Gastroesophageal sphincter (tissue), 4 donors: ENCODE measurements at regions not wholly inside any gene's neighbourhood (a gene's known extent, or its start where the extent isn't known, plus 50 kb on each side); places are given as distances from the start of the nearest gene placed in this dataset.

Experiments used
- ATAC-seq: fragments of 150-250 bp; one replicate; pipeline ENCODE4 v1.9.1; 2016; ENCODE audit warnings: mild to moderate bottlenecking, moderate library complexity
- H3K27ac ChIP-seq, 4 donors: fragments of 200-600 bp; sonication (generic) in 3 of 4; 1 replicate in 3 of 4; 2 replicates in 1 of 4; pipeline ENCODE4 v1.5.1; 2016 to 2019
- H3K27me3 ChIP-seq: fragments of 200-600 bp; sonication (generic); one replicate; pipeline ENCODE4 v1.5.1; 2019
- H3K36me3 ChIP-seq, 2 donors: fragments of 200-600 bp; sonication (generic); one replicate each; pipeline ENCODE4 v1.5.1; 2019; ENCODE audit warnings: control low read depth in 1 of 2
- H3K4me1 ChIP-seq, 3 donors: fragments of 200-600 bp; sonication (generic); 1 replicate in 2 of 3; 2 replicates in 1 of 3; pipeline ENCODE4 v1.5.1; 2016 to 2019; ENCODE audit warnings: control low read depth in 2 of 3
- H3K4me3 ChIP-seq, 2 donors: fragments of 200-600 bp; sonication (generic); one replicate each; pipeline ENCODE4 v1.5.1; 2019; ENCODE audit warnings: mild to moderate bottlenecking in 1 of 2, moderate library complexity in 1 of 2
- H3K9me3 ChIP-seq, 3 donors: fragments of 200-600 bp; sonication (generic); one replicate each; pipeline ENCODE4 v1.5.1; 2017 to 2019; ENCODE audit warnings: control low read depth in 2 of 3
- CTCF ChIP-seq, 4 experiments: fragments of 200-600 bp in 2 of 4; fragments of 450-650 bp in 2 of 4; sonication (generic) in 1 of 4; IDR thresholded peaks; one replicate each; pipeline ENCODE4 v1.5.1; 2017 to 2019; ENCODE audit warnings: antibody characterized with exemption in 4 of 4, mild to moderate bottlenecking in 2 of 4, moderate library complexity in 2 of 4
- EP300 ChIP-seq: sonication (generic); formaldehyde crosslinking; IDR thresholded peaks from one replicate; pipeline ENCODE4 v1.6.1; 2017; ENCODE audit warnings: antibody characterized with exemption, mild to moderate bottlenecking
- POLR2A ChIP-seq, 2 donors: fragments of 450-650 bp; IDR thresholded peaks; one replicate each; pipeline ENCODE4 v1.6.1; 2017; ENCODE audit warnings: antibody characterized with exemption in 2 of 2, mild to moderate bottlenecking in 2 of 2, moderate library complexity in 1 of 2
- POLR2AphosphoS5 ChIP-seq: sonication (generic); formaldehyde crosslinking; IDR thresholded peaks from one replicate; pipeline ENCODE4 v1.6.1; 2017; ENCODE audit warnings: antibody characterized with exemption
- WGBS, 2 donors: methylation state at CpG; one replicate each; pipeline ENCODE4 v1.1.5; 2018; ENCODE audit warnings: low coverage in 1 of 2; 5-methylcytosine and 5-hydroxymethylcytosine counted together

GRCh38 chr9:27765266-27766072 is 192.2 kb upstream of the C9orf72 start:
- H3K9me3 ChIP-seq: no peaks in the 10 kb centered on the region
- no peaks in the 10 kb centered on the region for H3K4me1 ChIP-seq
- WGBS, 2 donors: 40 to 50% methylated on average over 1 of the region's 1 CpG
- no peak for ATAC-seq
- H3K4me3 ChIP-seq: no peak overlapping the region
- no peak overlapping the region for H3K27ac ChIP-seq
- no peaks in the 10 kb centered on the region for H3K27me3 ChIP-seq
- TF ChIP-seq EP300: no peak
- no peaks in the 10 kb centered on the region for H3K36me3 ChIP-seq

GRCh38 chr9:27766073-27766835 is 193.0 kb upstream of the C9orf72 start:
- Histone ChIP-seq H3K27ac (no peak overlapping the region), H3K9me3 (no peaks in the 10 kb centered on the region), H3K36me3 (no peaks in the 10 kb centered on the region), H3K4me3 (no peak overlapping the region), H3K4me1 (no peaks in the 10 kb centered on the region), H3K27me3 (no peaks in the 10 kb centered on the region)
- ATAC-seq: no peak
- WGBS, 2 donors: 37 to 75% methylated on average over 2 to 3 of the region's 3 CpGs
- TF ChIP-seq POLR2A (IDR thresholded peaks at IDR 0.05) (no peak), CTCF (IDR thresholded peaks at IDR 0.05) (no peak)

- WGBS, 2 donors: 73 to 79% methylated on average over 3 of the region's 3 CpGs
- Histone ChIP-seq H3K4me3 (no peak overlapping the region), H3K27me3 (no peaks in the 10 kb centered on the region), H3K27ac (no peak overlapping the region), H3K4me1 (no peaks in the 10 kb centered on the region), H3K9me3 (no peaks in the 10 kb centered on the region), H3K36me3 (no peaks in the 10 kb centered on the region)
- no peak for ATAC-seq
- TF ChIP-seq POLR2A (IDR thresholded peaks at IDR 0.05) (no peak), CTCF (IDR thresholded peaks at IDR 0.05) (no peak), POLR2AphosphoS5 (no peak), EP300 (no peak)
Measured at GRCh38 chr9:27768781-27769180, 195.5 kb upstream of the C9orf72 start.

GRCh38 chr9:27770541-27770940 is 197.3 kb upstream of the C9orf72 start:
- Histone ChIP-seq H3K4me1 (no peaks in the 10 kb centered on the region), H3K9me3 (no peaks in the 10 kb centered on the region), H3K36me3 (no peaks in the 10 kb centered on the region), H3K27ac (no peak overlapping the region), H3K27me3 (no peaks in the 10 kb centered on the region), H3K4me3 (no peak overlapping the region)
- 66 to 73% methylated on average over 4 to 5 of the region's 5 CpGs for WGBS, 2 donors
- no peak for ATAC-seq
- no peak for TF ChIP-seq POLR2AphosphoS5
- no peak for TF ChIP-seq POLR2A (IDR thresholded peaks at IDR 0.05)
- no peak for TF ChIP-seq CTCF (IDR thresholded peaks at IDR 0.05)
- TF ChIP-seq EP300: no peak

GRCh38 chr9:27771803-27772545 is 198.7 kb upstream of the C9orf72 start:
- 53 to 82% methylated on average over 2 to 4 of the region's 4 CpGs for WGBS, 2 donors
- Histone ChIP-seq H3K4me1 (no peaks in the 10 kb centered on the region), H3K9me3 (no peaks in the 10 kb centered on the region), H3K4me3 (no peak overlapping the region), H3K27ac (no peak overlapping the region), H3K36me3 (no peaks in the 10 kb centered on the region), H3K27me3 (no peaks in the 10 kb centered on the region)
- TF ChIP-seq POLR2AphosphoS5 (no peak), POLR2A (IDR thresholded peaks at IDR 0.05) (no peak), CTCF (IDR thresholded peaks at IDR 0.05) (no peak), EP300 (no peak)
- no peak for ATAC-seq
